Hepatocyte (in vitro differentiated cells): ENCODE measurements at regions not wholly inside any gene's neighbourhood (a gene's known extent, or its start where the extent isn't known, plus 50 kb on each side); places are given as distances from the start of the nearest gene placed in this dataset.

Experiments used
- DNase-seq: peaks from one replicate; pipeline ENCODE4 v3.0.0-alpha.2; 2016; ENCODE audit warnings: low spot score
- H2AFZ ChIP-seq: fragments of 200-600 bp; sonication (generic); 2 replicates; pipeline ENCODE4 v1.6.0; 2016; ENCODE audit warnings: antibody characterized with exemption, mild to moderate bottlenecking
- H3K27ac ChIP-seq: fragments of 200-600 bp; sonication (generic); 2 replicates; pipeline ENCODE4 v1.5.1; 2016; ENCODE audit warnings: mild to moderate bottlenecking
- H3K27me3 ChIP-seq: fragments of 200-600 bp; sonication (generic); 2 replicates; pipeline ENCODE4 v1.6.1; 2016
- H3K36me3 ChIP-seq: fragments of 200-600 bp; sonication (generic); replicated peaks from 2 replicates; pipeline ENCODE4 v1.5.1; 2016; ENCODE audit warnings: low read depth; ENCODE audit not compliant: insufficient read depth
- H3K4me1 ChIP-seq: fragments of 200-600 bp; sonication (generic); 2 replicates; pipeline ENCODE4 v1.5.1; 2016; ENCODE audit warnings: mild to moderate bottlenecking, moderate library complexity; ENCODE audit not compliant: insufficient read depth
- H3K4me2 ChIP-seq: fragments of 200-600 bp; sonication (generic); 2 replicates; pipeline ENCODE4 v1.6.0; 2016
- H3K4me3 ChIP-seq: fragments of 200-600 bp; sonication (generic); 2 replicates; pipeline ENCODE4 v1.5.1; 2016; ENCODE audit warnings: mild to moderate bottlenecking
- H3K79me2 ChIP-seq: fragments of 200-600 bp; sonication (generic); 2 replicates; pipeline ENCODE4 v1.6.0; 2017; ENCODE audit warnings: mild to moderate bottlenecking
- H3K9me2 ChIP-seq: fragments of 200-600 bp; sonication (generic); replicated peaks from 2 replicates; pipeline ENCODE4 v1.6.0; 2017; ENCODE audit warnings: mild to moderate bottlenecking; ENCODE audit not compliant: insufficient read depth
- H3K9me3 ChIP-seq: fragments of 200-600 bp; sonication (generic); 2 replicates; pipeline ENCODE4 v1.5.1; 2016; ENCODE audit warnings: low read depth, mild to moderate bottlenecking
- H4K20me1 ChIP-seq: fragments of 200-600 bp; sonication (generic); 2 replicates; pipeline ENCODE4 v1.6.0; 2016; ENCODE audit warnings: mild to moderate bottlenecking; ENCODE audit not compliant: insufficient read depth, poor library complexity, severe bottlenecking
- EZH2 ChIP-seq: fragments of 200-600 bp; sonication (generic); IDR thresholded peaks from 2 replicates; pipeline ENCODE4 v1.6.1; 2016; ENCODE audit warnings: antibody characterized with exemption, mild to moderate bottlenecking, borderline replicate concordance
- EZH2phosphoT487 ChIP-seq: fragments of 200-600 bp; sonication (generic); IDR thresholded peaks from one replicate; pipeline ENCODE4 v1.6.1; 2018; ENCODE audit warnings: antibody characterized with exemption, mild to moderate bottlenecking, low read depth, moderate library complexity; ENCODE audit not compliant: unreplicated experiment, severe bottlenecking
- WGBS: methylation state at CpG from one replicate; pipeline ENCODE4 v1.1.6; 2016; ENCODE audit warnings: low lambda C conversion rate; ENCODE audit errors: missing lambda C conversion rate; 5-methylcytosine and 5-hydroxymethylcytosine counted together
- TF ChIP-seq, protein P1 (sequence below): fragments of 200-600 bp; sonication (generic); IDR thresholded peaks from 2 replicates; pipeline ENCODE4 v1.5.1; 2016; ENCODE audit warnings: antibody characterized with exemption, mild to moderate bottlenecking; ENCODE audit not compliant: poor library complexity

GRCh38 chr22:27358096-27358870 is 443.3 kb downstream of the MN1 start:
- peaks cover 5% of the 10 kb centered on the region for H3K27me3 ChIP-seq
- no peaks in the 10 kb centered on the region for H3K79me2 ChIP-seq
- no peak overlapping the region for H2AFZ ChIP-seq
- no peaks in the 10 kb centered on the region for H4K20me1 ChIP-seq
- TF ChIP-seq EZH2 (no peak), EZH2phosphoT487 (no peak)
- TF ChIP-seq, protein P1, sequence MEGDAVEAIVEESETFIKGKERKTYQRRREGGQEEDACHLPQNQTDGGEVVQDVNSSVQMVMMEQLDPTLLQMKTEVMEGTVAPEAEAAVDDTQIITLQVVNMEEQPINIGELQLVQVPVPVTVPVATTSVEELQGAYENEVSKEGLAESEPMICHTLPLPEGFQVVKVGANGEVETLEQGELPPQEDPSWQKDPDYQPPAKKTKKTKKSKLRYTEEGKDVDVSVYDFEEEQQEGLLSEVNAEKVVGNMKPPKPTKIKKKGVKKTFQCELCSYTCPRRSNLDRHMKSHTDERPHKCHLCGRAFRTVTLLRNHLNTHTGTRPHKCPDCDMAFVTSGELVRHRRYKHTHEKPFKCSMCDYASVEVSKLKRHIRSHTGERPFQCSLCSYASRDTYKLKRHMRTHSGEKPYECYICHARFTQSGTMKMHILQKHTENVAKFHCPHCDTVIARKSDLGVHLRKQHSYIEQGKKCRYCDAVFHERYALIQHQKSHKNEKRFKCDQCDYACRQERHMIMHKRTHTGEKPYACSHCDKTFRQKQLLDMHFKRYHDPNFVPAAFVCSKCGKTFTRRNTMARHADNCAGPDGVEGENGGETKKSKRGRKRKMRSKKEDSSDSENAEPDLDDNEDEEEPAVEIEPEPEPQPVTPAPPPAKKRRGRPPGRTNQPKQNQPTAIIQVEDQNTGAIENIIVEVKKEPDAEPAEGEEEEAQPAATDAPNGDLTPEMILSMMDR, result no peak
- no peak overlapping the region for H3K4me2 ChIP-seq
- DNase-seq, result no peak
- 74% methylated on average over 7 of the region's 7 CpGs for WGBS
- H3K27ac ChIP-seq, result no peak overlapping the region
- H3K4me3 ChIP-seq, result no peak overlapping the region
- H3K9me3 ChIP-seq, result no peaks in the 10 kb centered on the region
- H3K36me3 ChIP-seq, result no peaks in the 10 kb centered on the region
- H3K4me1 ChIP-seq, result no peaks in the 10 kb centered on the region
- H3K9me2 ChIP-seq, result no peaks in the 10 kb centered on the region

- Histone ChIP-seq H3K9me2 (no peaks in the 10 kb centered on the region), H2AFZ (no peak overlapping the region), H3K4me2 (no peak overlapping the region), H4K20me1 (no peaks in the 10 kb centered on the region), H3K36me3 (no peaks in the 10 kb centered on the region), H3K27ac (no peak overlapping the region), H3K79me2 (no peaks in the 10 kb centered on the region), H3K4me1 (no peaks in the 10 kb centered on the region), H3K9me3 (no peaks in the 10 kb centered on the region), H3K4me3 (no peak overlapping the region), H3K27me3 (peaks cover 14% of the 10 kb centered on the region)
- TF ChIP-seq, protein P1, result no peak
- TF ChIP-seq EZH2, result no peak
- TF ChIP-seq EZH2phosphoT487, result no peak
- WGBS, result 70% methylated on average over 4 of the region's 4 CpGs
- no peak for DNase-seq
Observed at GRCh38 chr22:27370269-27370668, 431.3 kb downstream of the MN1 start.

DNA sequence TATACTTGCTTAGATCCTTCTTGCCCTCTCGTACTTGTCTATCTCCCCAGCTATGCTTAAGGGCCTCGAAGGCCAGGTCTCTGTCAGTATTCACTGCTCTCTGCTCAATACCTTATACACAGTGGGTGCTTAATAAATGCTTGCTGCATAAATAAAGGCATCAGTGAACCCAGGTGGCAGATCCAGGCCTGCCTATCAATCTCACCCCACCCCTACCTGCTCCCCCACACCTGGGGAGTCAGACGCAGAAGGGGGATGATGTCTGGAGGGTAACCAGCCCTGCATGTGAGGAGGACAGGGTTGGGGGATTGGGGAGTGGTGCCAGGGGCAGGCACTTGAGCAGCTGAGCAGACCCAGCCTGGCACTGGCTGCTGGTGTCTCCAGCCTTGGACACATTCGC is 430.6 kb downstream of the MN1 start:
- no peak for TF ChIP-seq EZH2phosphoT487
- TF ChIP-seq, protein P1, result no peak
- no peak for TF ChIP-seq EZH2

More for the DNA sequence above, 430.6 kb downstream of the MN1 start:
- no peaks in the 10 kb centered on the region for H3K79me2 ChIP-seq
- no peak overlapping the region for H3K4me2 ChIP-seq
- no peak overlapping the region for H3K27ac ChIP-seq
- H3K4me1 ChIP-seq, result no peaks in the 10 kb centered on the region
- peaks cover 13% of the 10 kb centered on the region for H3K27me3 ChIP-seq
- no peaks in the 10 kb centered on the region for H3K9me3 ChIP-seq
- no peak overlapping the region for H3K4me3 ChIP-seq
- no peak for DNase-seq
- no peaks in the 10 kb centered on the region for H4K20me1 ChIP-seq
- WGBS, result 95% methylated on average over 4 of the region's 4 CpGs
- H3K9me2 ChIP-seq, result no peaks in the 10 kb centered on the region
- H3K36me3 ChIP-seq, result no peaks in the 10 kb centered on the region
- no peak overlapping the region for H2AFZ ChIP-seq
